ENCODE measurements at regions not wholly inside any gene's neighbourhood (a gene's known extent, or its start where the extent isn't known, plus 50 kb on each side); places are given as distances from the start of the nearest gene placed in this dataset.

DNA sequence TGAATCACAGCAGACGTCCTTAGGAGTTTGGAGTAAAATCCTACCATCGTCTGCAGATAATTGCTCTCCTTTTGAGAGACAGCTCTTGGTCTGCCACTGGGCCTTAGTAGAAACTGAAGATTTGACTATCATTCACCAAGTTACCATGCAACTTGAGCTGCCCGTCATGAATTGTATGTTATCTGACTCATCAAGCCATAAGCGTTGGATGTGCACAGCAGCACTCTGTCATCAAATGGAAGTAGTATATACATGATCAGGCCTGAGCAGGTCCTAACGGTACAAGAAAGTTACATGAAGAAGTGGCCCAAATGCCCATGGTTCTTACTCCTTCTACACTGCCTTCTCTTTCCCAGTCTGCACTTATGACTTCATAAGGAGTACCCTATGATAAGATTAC lies 317.8 kb downstream of the GPATCH2 start:
- DNase-seq (ENCODE audit: low read depth): no peak
- H3K4me3 ChIP-seq (replicated peaks; ENCODE audit: low read depth, low read length): no peak overlapping the region
- TF ChIP-seq, protein P1, sequence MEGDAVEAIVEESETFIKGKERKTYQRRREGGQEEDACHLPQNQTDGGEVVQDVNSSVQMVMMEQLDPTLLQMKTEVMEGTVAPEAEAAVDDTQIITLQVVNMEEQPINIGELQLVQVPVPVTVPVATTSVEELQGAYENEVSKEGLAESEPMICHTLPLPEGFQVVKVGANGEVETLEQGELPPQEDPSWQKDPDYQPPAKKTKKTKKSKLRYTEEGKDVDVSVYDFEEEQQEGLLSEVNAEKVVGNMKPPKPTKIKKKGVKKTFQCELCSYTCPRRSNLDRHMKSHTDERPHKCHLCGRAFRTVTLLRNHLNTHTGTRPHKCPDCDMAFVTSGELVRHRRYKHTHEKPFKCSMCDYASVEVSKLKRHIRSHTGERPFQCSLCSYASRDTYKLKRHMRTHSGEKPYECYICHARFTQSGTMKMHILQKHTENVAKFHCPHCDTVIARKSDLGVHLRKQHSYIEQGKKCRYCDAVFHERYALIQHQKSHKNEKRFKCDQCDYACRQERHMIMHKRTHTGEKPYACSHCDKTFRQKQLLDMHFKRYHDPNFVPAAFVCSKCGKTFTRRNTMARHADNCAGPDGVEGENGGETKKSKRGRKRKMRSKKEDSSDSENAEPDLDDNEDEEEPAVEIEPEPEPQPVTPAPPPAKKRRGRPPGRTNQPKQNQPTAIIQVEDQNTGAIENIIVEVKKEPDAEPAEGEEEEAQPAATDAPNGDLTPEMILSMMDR (IDR thresholded peaks at IDR 0.05; ENCODE audit: low read length, missing control alignments): no peak

DNA sequence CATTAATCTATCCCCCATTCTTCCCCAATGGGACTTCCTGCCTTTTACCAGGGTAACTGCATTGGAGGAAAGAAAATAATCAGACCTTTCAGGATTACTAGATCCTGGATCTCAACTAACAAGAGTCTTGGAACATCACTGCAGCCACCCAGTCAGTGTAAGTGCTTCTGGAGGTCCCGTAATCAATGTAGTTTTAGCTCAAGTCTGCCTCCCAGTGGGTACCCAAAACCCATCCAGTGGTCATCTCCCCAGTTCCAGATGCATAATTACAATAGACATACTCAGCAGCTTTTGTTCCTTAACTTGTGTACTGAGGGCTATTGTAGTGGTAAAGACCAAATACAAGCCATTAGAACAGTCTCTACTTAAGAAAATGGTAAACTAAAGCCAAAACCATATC lies 319.1 kb downstream of the GPATCH2 start:
- H3K4me3 ChIP-seq (replicated peaks; ENCODE audit: low read depth, low read length): no peak overlapping the region
- peak; percentile 36 for DNase-seq (ENCODE audit: low read depth)
- TF ChIP-seq, protein P1 (IDR thresholded peaks at IDR 0.05; ENCODE audit: low read length, missing control alignments): peak; percentile 32

DNA sequence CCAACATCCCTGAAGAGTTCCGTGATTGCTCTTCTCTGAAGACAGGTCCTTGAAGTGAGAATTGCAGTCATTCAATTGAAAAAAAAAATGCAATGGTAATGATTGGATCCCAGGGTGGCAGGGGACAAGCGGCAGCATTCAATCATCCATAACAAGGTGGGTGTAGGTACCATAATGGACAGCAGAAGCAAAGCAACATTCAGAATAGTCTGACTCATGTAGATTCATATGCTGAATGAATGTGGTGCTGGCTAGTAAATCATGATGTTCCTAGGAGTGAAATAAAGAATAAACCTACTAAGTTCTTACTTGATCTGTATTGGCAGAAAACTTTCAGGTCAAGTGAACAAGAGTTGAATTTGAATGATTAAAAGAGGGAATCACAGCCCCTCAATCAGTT lies 319.6 kb downstream of the GPATCH2 start:
- TF ChIP-seq, protein P1 (IDR thresholded peaks at IDR 0.05; ENCODE audit: low read length, missing control alignments): no peak
- no peak for DNase-seq (ENCODE audit: low read depth)
- H3K4me3 ChIP-seq (replicated peaks; ENCODE audit: low read depth, low read length): no peak overlapping the region

DNA sequence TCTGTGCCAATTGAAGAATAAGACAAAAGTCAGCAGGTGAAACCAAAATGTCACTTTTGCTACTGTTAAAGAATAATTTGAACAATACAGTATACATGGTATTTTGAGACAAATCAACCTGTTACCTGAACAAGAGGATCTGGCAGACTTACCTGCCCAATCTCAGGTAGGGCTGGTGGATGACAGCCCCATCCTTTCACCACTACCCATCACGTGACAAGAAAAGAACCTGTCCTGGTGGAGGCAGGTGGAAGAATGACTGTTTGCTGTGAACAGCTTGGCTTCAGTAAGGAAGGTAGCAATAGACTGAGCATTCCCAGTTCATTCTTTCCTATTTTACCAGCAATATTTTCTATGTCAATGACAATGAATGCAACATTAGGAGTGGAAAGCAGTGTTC lies 349.6 kb downstream of the GPATCH2 start:
- DNase-seq (ENCODE audit: low read depth): no peak
- H3K4me3 ChIP-seq (replicated peaks; ENCODE audit: low read depth, low read length): no peak overlapping the region
- TF ChIP-seq, protein P1 (IDR thresholded peaks at IDR 0.05; ENCODE audit: low read length, missing control alignments): no peak

DNA sequence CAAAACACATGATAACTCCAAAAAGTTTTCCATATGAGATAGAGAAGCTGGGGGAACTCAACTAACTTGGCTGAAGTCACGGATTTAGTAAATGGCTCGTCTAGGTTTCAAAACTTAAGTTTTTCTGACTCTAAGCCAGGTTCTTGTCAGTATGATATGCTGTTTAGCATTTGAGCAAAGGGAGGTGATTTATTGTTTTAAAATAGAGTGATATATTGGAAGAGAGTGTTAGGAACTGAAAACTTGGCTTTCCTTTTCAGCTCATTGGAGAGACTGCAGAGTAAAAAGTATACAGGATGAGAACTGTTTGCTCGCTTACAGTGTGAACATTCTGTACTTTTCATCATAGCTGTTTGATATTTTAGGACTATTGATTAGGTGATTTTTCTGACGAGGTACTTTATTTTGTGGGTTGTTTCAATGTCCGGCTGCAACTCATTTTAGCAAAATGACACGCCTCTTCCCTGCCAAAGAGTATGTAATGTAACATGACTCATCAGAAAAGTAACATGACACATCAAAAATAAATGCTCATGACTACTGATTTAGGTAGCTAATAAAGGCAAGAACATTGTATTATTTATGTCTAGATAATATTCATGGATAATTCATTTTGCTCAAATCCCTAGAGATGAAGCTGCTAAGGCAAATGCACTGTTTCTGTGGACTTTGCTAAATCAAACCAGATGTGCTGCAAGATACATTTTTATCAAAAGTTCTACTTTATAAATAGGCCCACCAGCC lies 355.1 kb downstream of the GPATCH2 start:
- DNase-seq (ENCODE audit: low read depth): peak; percentile 80
- TF ChIP-seq, protein P1 (IDR thresholded peaks at IDR 0.05; ENCODE audit: low read length, missing control alignments): no peak
- peak overlapping the region; percentile 27 for H3K4me3 ChIP-seq (replicated peaks; ENCODE audit: low read depth, low read length)

DNA sequence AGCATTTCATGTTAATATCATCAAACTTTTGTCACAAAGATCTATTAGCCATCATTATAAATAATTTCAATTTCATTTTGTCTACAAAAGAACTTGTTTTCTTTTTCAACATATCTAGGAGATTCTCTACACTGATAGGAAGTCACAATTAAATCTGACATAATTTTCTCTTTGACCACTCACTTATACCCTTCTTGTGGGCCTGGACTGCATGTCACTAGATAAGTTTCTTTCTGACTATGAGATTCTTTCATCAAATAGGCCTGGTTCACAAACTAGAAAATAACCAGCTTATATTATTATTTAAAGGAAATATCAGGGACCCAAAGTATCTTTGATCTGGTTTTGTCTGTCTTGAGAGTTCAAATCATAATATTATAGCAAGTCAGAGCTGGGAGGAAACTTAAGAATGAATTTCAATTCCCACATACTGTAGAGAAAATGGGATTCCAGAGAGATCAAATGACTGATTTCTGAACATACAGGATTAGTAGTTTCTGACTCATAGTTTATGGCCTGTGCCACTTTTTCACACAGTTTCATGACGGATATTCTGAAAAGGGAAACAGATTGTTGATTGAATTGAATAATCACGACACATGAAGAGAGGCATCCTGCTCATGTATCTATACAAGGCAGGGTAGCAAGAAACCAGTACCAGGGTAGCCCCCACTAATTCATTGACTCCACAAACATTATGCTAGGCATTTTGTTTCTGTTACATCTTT lies 355.8 kb downstream of the GPATCH2 start:
- peak overlapping the region; percentile 22 for H3K4me3 ChIP-seq (replicated peaks; ENCODE audit: low read depth, low read length)
- TF ChIP-seq, protein P1 (IDR thresholded peaks at IDR 0.05; ENCODE audit: low read length, missing control alignments): no peak
- peak; percentile 63 for DNase-seq (ENCODE audit: low read depth)

Data from fibroblast of pulmonary artery (primary cell).